Spinal cord (tissue), 9 donors: ENCODE measurements at regions not wholly inside any gene's neighbourhood (a gene's known extent, or its start where the extent isn't known, plus 50 kb on each side); places are given as distances from the start of the nearest gene placed in this dataset.
"Not testable (repeated sequence)": the region's sequence is repeated elsewhere in the genome, so short reads cannot be mapped to it uniquely, and the experiment has no call there.

Experiments used
- DNase-seq, 6 donors: peaks; one replicate each; pipeline versions ENCODE4 v3.0.0 to v3.0.0-alpha.2; 2013 to 2015; ENCODE audit warnings: low spot score in 6 of 6, low read depth in 4 of 6
- H3K27ac ChIP-seq: one replicate; pipeline ENCODE4 v1.5.1; 2013; ENCODE audit warnings: low read depth, low read length, control low read depth
- H3K27me3 ChIP-seq: one replicate; pipeline ENCODE4 v1.6.1; 2013; ENCODE audit warnings: low read length; ENCODE audit not compliant: control insufficient read depth, insufficient read depth
- H3K36me3 ChIP-seq: one replicate; pipeline ENCODE4 v1.6.1; 2013; ENCODE audit warnings: low read length; ENCODE audit not compliant: control insufficient read depth, insufficient read depth
- H3K4me1 ChIP-seq: one replicate; pipeline ENCODE4 v1.6.1; 2013; ENCODE audit warnings: low read length; ENCODE audit not compliant: control insufficient read depth, insufficient read depth
- H3K4me3 ChIP-seq: one replicate; pipeline ENCODE4 v1.5.1; 2013; ENCODE audit warnings: low read depth, low read length, control low read depth
- H3K9me3 ChIP-seq: one replicate; pipeline ENCODE4 v1.6.1; 2013; ENCODE audit warnings: low read length; ENCODE audit not compliant: control insufficient read depth, insufficient read depth
- WGBS: methylation state at CpG from one replicate; pipeline ENCODE4 v1.1.5; 2013; ENCODE audit warnings: missing lambda C conversion rate; ENCODE audit not compliant: insufficient coverage; 5-methylcytosine and 5-hydroxymethylcytosine counted together
- donor health status: healthy.

- Histone ChIP-seq H3K27ac (no peak overlapping the region), H3K9me3 (no peaks in the 10 kb centered on the region), H3K4me3 (no peak overlapping the region)
Observed at GRCh38 chr13:64626105-64626504, 2604.0 kb downstream of the PCDH9 start.

DNA sequence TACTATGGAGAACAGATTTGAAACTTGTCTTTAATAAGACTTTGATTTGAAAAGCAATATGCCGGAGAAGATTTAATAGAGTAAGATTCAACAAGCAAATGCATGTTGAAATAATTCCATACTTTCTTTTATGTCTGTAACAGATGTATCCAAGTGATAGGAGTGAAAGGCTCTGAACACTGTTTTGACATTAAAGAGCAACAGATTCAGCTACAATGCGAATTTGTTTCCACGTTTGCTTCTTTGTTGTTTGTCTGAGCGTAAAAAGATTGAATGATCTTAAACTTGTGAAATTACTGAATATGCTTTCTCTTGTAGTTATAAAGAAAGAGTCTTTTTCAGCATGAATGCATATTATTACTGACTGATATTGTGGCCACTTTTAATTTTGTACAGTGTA is 2612.9 kb downstream of the PCDH9 start:
- no peaks in the 10 kb centered on the region for H3K36me3 ChIP-seq
- H3K27ac ChIP-seq: no peak overlapping the region
- WGBS: 83% methylated on average over 1 of the region's 4 CpGs
- DNase-seq: peak in 1 of 6 donors; percentile 4
- no peaks in the 10 kb centered on the region for H3K9me3 ChIP-seq
- H3K27me3 ChIP-seq: no peaks in the 10 kb centered on the region
- H3K4me3 ChIP-seq: no peak overlapping the region
- H3K4me1 ChIP-seq: no peaks in the 10 kb centered on the region

More at GRCh38 chr13:64626105-64626504, 2604.0 kb downstream of the PCDH9 start:
- H3K27me3 ChIP-seq: no peaks in the 10 kb centered on the region
- H3K36me3 ChIP-seq: no peaks in the 10 kb centered on the region
- 88% methylated on average over 1 of the region's 5 CpGs for WGBS
- no peaks in the 10 kb centered on the region for H3K4me1 ChIP-seq
- DNase-seq: no peak

GRCh38 chr13:64591971-64592370 is 2638.2 kb downstream of the PCDH9 start:
- Histone ChIP-seq H3K27ac (no peak overlapping the region), H3K4me3 (no peak overlapping the region), H3K4me1 (no peaks in the 10 kb centered on the region), H3K27me3 (no peaks in the 10 kb centered on the region), H3K9me3 (no peaks in the 10 kb centered on the region), H3K36me3 (no peaks in the 10 kb centered on the region)
- no peak for DNase-seq

DNA sequence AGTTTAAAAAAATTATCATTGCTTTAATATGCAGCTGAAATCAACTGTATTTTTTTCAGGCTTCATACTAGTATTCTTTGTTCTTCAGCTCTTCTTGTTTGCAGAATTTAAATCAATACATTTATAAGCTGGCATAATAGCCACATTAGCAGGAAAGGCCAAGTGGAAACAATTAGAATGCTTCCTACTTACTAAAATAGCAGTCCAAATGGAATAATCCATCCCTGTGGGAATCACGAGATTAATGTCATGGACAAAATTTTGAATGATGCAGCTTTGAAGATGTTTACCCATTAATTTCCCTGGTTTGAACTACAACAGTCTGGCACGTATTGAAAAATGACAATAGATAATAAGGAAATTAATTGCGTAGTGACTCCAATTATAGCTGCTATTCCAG is 2650.8 kb downstream of the PCDH9 start:
- H3K9me3 ChIP-seq: no peaks in the 10 kb centered on the region
- H3K4me1 ChIP-seq: no peaks in the 10 kb centered on the region
- no peak overlapping the region for H3K4me3 ChIP-seq
- no peak overlapping the region for H3K27ac ChIP-seq
- 92% methylated on average over 2 of the region's 3 CpGs for WGBS
- DNase-seq: peak in 1 of 6 donors; percentile 2
- H3K36me3 ChIP-seq: no peaks in the 10 kb centered on the region
- H3K27me3 ChIP-seq: no peaks in the 10 kb centered on the region

- Histone ChIP-seq H3K4me1 (no peaks in the 10 kb centered on the region), H3K9me3 (peaks cover 2% of the 10 kb centered on the region), H3K27ac (no peak overlapping the region), H3K4me3 (no peak overlapping the region), H3K36me3 (no peaks in the 10 kb centered on the region), H3K27me3 (no peaks in the 10 kb centered on the region)
- no peak for DNase-seq
Observed at GRCh38 chr13:64568748-64569147, 2661.4 kb downstream of the PCDH9 start.

GRCh38 chr13:64558031-64558430 is 2672.1 kb downstream of the PCDH9 start:
- H3K36me3 ChIP-seq, H3K27me3 ChIP-seq, H3K4me3 ChIP-seq, H3K4me1 ChIP-seq, DNase-seq, H3K9me3 ChIP-seq, H3K27ac ChIP-seq: not testable (repeated sequence)
- WGBS: 98% methylated on average over 8 of the region's 10 CpGs

DNA sequence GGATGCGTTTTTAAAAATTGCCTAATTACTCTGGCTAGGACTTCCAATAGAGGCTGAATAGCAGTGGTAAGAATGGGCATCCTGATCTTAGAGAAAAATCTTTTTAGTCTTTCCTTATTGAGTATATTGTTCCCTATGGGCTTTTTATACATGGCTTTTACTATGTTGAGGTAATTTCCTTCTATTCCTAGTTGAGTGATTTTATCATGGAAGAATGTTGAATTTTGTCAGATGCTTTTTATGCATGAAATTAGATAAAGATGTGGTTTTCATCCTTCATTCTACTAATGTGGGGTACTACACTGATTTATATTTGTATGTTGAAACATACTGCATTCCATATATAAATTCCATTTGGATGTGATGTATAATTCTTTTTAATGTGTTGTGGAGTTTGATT is 2673.8 kb downstream of the PCDH9 start:
- no CpG with 5 or more reads among the region's 1 CpG for WGBS
- no peaks in the 10 kb centered on the region for H3K27me3 ChIP-seq
- no peak for DNase-seq
- H3K4me3 ChIP-seq: no peak overlapping the region
- H3K27ac ChIP-seq: no peak overlapping the region
- no peaks in the 10 kb centered on the region for H3K9me3 ChIP-seq
- no peaks in the 10 kb centered on the region for H3K36me3 ChIP-seq
- H3K4me1 ChIP-seq: no peaks in the 10 kb centered on the region

DNA sequence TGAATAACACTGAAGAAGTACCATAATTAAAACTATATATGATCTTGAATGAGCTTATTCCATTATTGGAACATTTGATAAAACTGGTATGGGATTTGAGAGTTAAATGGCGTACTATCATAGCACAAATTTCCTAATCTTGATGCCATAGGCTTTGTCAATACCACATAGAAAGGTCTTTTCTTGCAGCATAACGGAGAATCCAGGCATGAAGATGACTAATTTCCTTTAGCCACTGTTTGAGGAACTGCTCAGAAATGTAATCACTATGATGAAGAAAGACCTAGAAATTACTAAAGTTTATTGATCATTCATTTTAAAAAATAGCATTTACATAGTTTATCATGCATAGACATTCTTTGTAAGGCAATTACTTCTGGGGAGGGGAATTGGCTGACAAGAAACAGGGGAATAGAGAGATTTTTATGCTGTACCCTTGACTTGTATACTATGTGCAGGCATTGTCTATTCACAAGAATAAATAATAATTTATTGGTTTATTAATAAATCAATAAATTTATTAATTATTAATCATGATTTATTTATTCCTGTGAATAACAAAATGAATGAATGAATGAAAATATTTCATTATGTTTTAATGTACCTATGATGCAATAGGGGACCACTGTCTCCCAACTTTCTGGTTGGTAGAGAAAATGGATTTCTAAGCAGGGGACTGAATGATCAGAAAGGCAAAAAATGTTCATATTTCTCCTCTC is 2676.6 kb downstream of the PCDH9 start:
- Histone ChIP-seq H3K4me1 (no peaks in the 10 kb centered on the region), H3K27me3 (no peaks in the 10 kb centered on the region), H3K36me3 (no peaks in the 10 kb centered on the region), H3K4me3 (no peak overlapping the region), H3K27ac (no peak overlapping the region), H3K9me3 (no peaks in the 10 kb centered on the region)
- no CpG with 5 or more reads among the region's 2 CpGs for WGBS
- no peak for DNase-seq

DNA sequence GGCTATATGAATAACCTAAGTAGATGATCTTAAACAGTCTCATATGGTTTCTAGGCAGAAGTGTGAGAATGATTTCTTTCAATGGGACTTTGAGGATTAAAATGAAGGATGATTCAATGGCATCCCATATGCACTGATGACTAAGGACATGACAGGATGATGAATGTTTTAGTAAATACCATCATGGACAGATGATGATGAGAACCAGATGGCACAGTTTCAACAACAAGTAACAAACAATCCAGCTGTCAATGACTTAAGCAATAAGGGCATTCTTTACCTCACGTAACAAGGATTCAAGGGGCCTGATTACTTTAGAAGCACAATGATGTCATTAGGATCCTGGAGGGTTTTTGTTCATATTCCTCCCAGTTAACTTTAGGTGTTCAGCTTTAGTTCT is 2678.4 kb downstream of the PCDH9 start:
- H3K27ac ChIP-seq: no peak overlapping the region
- H3K4me3 ChIP-seq: no peak overlapping the region
- no peaks in the 10 kb centered on the region for H3K27me3 ChIP-seq
- no CpG with 5 or more reads among the region's 1 CpG for WGBS
- H3K36me3 ChIP-seq: no peaks in the 10 kb centered on the region
- H3K9me3 ChIP-seq: no peaks in the 10 kb centered on the region
- no peaks in the 10 kb centered on the region for H3K4me1 ChIP-seq
- DNase-seq: no peak

GRCh38 chr13:64546371-64546770 is 2683.8 kb downstream of the PCDH9 start:
- H3K36me3 ChIP-seq: no peaks in the 10 kb centered on the region
- no peaks in the 10 kb centered on the region for H3K27me3 ChIP-seq
- no peak overlapping the region for H3K27ac ChIP-seq
- no CpG with 5 or more reads among the region's 1 CpG for WGBS
- DNase-seq: no peak
- H3K9me3 ChIP-seq: no peaks in the 10 kb centered on the region
- H3K4me3 ChIP-seq: no peak overlapping the region
- H3K4me1 ChIP-seq: no peaks in the 10 kb centered on the region
